NCI-H460 (cell line): ENCODE measurements at regions not wholly inside any gene's neighbourhood (a gene's known extent, or its start where the extent isn't known, plus 50 kb on each side); places are given as distances from the start of the nearest gene placed in this dataset.
"Not testable (repeated sequence)": the region's sequence is repeated elsewhere in the genome, so short reads cannot be mapped to it uniquely, and the experiment has no call there.

Experiments used
- DNase-seq: peaks from one replicate; pipeline ENCODE4 v3.0.0-alpha.2; 2016; ENCODE audit warnings: low read depth; ENCODE audit errors: extremely low read depth

DNA sequence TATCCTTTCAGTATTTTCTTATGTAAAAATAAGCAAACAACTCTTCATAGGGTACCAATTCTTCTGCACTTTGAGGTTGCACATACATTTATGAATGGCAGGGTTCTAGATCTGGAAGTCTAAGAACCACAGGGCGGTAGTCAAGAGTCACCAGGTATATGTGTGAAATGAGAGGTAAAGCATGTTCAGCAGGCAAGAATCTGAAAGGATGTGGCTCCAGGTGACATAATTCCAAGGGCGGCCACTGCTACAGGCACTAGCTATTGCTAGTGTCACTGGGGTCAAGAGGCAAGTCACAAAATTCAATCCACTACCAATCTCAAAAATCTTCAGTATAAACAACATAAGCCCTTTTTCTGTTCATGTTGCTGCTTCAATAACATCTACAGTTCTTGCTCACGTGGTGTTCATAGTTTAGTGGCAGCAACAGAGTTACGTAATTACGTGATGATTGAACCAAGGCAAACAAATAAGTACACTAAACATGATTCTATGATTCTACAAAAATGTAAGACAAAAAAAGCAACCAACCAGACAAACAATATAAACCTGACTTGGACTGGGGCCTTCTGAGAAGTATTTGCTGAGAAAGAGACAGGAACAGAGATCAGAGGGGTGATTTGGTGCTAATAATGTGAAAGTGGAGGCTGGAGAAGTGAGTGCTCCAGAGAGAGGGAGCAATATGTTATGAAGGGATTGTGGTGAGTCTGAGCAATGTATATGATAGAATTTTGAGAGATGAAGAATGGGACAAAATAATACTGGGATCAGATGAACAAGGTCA lies 101.7 kb downstream of the NAA11 start:
- no peak for DNase-seq

- no peak for DNase-seq
Observed at GRCh38 chr4:79217025-79217424, 108.8 kb downstream of the NAA11 start.

DNA sequence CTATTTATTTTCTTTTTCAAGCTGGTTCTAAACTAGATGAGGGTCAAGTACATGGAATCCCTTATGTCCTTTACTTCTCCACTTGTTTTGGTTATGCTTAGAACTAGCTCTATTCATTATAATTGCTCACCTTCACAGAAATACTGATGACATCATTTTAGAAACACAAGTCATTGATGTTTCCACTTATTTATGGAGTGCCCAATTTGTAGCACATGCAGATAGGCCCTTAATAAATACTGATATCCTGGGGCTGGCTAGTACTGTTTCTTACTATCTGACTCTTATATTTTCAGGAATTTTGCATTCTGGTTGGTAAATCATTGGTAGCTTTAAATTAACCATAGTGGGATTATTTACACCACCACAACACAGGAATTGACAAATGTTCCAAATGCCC lies 112.2 kb downstream of the NAA11 start:
- DNase-seq, result no peak

- DNase-seq, result no peak
Observed at GRCh38 chr4:79213010-79213409, 112.9 kb downstream of the NAA11 start.

DNA sequence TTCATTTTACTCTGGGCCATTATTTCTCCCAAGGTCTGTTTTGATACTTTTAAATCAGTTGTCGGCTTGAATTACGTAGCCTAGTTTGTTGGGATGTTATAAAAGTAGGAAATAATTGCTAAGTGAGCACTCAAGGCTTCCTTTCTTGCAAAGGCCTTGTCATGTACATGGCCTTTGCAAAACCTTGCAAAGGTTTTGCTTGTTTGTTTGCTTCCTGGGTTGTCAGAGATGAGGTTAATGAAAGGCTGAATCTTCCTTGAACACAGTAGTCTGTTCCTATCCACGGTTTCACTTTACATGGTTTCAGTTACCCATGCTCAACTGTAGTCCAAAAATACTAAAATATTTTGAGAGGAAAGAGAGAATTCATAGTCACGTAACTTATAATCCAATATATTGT lies 113.5 kb downstream of the NAA11 start:
- no peak for DNase-seq

DNA sequence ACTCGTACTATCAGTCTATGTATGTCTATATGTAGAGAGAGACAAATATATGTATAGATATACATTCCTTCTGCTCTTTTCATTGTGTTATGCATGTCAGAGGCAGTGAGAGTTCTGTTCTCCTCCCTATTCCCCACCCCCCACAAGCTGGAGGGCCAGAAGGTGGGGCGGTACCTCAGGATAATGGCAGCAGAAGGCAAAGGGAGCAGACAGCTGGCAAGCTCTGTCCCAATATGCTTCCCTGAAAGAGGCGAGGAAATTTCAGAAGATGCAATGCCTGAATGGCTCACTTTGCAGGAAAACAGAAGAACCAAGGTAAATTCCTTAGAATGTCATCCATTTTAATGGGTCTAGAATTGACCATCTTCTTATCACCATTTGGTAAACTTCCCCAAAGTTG lies 114.4 kb downstream of the NAA11 start:
- no peak for DNase-seq

DNA sequence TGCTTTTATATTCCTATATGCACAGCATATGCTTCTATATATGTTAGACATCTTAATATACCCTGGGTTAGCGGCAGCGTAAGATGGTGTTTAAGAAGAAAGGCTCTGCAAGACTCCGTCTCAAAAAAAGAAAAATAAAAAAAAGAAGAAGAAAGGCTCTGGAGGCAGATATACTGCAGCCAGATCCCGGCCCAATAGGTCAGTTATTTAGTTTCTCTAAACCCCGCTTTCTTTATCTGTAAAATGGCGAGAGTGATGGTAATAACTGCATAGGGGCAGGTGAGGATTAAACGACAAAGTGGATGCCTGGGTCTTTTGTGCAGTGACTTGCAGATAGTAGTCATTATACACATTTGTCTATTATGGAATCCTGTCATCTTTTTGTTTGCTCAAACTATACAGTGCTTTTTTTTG lies 115.2 kb downstream of the NAA11 start:
- no peak for DNase-seq

DNA sequence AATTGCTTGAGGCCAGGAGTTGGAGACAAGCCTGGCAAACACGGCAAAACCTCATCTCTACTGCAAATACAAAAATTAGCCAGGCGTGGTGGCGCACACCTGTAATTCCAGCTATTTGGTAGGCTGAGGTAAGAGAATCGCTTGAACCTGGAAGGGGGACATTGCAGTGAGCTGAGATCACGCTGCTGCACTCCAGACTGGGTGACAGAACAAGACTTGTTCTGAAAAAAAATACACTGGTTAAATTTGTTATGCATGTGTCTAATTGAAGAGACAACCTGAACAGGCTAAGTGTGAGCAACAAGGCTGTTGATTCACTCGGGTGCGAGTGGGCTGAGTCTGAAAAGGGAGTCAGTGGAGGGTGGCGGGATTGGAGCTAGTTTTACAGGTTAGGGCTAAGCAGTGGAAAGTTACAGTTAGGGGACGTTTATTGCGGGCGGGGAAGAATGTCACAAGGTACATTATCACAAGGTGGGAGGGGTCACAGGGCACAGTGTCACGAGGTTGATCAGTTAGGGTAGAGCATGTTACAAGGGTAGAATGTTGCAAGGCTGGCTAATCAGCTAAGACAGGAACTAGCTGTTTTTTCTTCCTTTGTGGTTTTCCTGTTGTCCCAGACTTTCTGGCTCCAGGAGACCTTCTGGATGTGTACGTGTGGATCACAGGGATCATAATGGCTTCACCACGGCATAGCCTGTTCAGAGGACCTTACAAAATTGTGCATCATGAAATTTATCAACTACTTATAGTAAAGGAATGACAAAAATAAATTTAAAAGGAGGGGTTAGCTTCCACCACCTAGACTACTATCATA lies 115.8 kb downstream of the NAA11 start:
- no peak for DNase-seq

DNA sequence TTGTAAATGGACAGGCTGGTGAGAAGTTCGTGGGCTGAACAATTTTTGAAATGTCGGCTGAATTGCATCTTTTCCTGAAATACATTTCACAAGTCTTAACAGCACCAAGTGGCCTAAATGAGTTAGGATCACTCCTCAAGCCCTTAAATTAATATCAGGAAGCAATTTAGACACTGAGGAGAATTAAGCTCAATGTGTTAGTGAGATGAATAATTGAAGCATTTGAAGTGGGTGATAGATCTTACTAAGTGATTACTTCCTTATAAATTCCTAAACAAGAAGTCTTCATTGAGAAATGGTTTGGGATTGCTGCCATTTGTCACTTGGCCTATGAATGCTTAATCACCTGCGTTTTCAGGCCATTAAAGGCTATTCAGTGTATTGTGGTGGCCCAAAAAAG lies 116.8 kb downstream of the NAA11 start:
- no peak for DNase-seq

GRCh38 chr4:79207281-79207680 lies 118.6 kb downstream of the NAA11 start:
- DNase-seq, result no peak

DNA sequence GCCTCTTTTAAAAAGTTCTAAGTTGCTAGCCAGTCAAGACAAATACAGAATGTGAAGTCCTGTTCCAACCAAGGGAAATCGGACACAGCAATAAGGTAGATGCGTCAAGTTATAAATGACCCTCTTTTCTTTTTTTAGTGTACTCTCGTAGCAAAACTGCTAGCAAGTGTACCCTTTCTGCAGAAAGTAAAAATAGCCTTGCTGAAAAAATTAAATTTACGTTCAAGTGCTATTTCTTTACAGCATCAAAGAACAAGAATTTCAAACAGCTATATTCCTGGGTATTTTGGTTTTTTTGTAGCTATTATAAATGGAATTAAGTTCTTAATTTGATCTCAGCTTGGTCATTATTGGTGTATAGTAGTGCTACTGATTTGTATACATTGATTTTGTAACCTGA lies 119.2 kb downstream of the NAA11 start:
- no peak for DNase-seq

DNA sequence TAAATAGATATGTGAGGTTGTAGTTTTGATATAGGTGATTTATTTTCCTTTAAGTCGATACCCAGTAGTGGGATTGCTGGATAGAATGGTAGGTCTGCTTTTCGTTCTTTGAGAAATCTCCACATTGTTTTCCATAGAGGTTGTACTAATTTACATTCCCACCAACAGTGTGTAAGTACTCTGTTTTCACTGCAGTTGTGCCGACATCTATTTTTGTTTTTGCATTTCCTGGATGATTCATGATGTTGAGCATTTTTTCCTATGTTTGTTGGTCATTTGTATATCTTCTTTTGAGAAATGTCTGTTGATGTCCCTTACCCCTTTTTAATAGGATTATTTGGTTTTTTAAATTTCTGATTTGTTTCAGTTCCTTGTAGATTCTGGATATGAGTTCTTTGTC lies 120.7 kb downstream of the NAA11 start:
- no peak for DNase-seq

- DNase-seq, result no peak
Observed at GRCh38 chr4:79201971-79202370, 123.9 kb downstream of the NAA11 start.

DNA sequence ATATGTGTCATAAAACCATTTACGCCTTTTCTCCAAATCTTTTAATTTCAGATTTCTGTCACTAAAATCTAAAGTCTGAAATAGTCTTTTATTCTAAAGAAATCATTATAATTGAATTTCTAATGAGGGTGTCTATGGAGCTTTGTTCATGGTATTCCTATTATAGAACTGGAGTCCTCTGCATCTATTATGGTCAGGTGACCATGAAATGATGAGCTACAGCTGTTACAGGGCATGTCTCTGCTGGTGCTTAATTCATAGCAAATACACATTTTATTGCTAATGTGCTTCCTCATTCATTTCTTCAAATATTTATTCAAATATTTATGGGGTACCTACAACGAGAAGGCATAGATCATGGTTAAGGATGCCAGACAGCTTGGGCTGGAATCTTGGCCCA lies 126.1 kb downstream of the NAA11 start:
- no peak for DNase-seq

- DNase-seq, result no peak
Observed at GRCh38 chr4:79198951-79199587, 126.8 kb downstream of the NAA11 start.

GRCh38 chr4:79197275-79198009 lies 128.4 kb downstream of the NAA11 start:
- no peak for DNase-seq

DNA sequence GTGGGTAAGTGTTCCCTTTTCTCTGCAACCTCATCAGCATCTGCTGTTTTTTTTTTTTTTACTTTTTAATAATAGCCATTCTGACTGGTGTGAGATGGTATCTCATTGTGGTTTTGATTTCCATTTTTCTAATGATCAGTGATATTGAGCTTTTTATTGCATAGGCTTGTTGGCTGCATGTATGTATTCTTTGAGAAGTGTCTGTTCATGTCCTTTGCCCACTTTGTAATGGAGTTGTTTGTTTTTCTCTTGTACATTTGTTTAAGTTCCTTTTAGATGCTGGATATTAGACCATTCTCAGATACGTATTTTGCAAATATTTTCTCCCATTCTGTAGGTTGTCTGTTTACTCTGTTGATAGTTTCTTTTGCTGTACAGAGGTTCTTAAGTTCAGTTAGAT lies 134.6 kb downstream of the NAA11 start:
- DNase-seq, result not testable (repeated sequence)

- no peak for DNase-seq
Observed at GRCh38 chr4:79185526-79186045, 140.3 kb downstream of the NAA11 start.

- no peak for DNase-seq
Observed at GRCh38 chr4:79184476-79184875, 141.4 kb downstream of the NAA11 start.

GRCh38 chr4:79182209-79182608 lies 143.7 kb downstream of the NAA11 start:
- DNase-seq, result no peak

DNA sequence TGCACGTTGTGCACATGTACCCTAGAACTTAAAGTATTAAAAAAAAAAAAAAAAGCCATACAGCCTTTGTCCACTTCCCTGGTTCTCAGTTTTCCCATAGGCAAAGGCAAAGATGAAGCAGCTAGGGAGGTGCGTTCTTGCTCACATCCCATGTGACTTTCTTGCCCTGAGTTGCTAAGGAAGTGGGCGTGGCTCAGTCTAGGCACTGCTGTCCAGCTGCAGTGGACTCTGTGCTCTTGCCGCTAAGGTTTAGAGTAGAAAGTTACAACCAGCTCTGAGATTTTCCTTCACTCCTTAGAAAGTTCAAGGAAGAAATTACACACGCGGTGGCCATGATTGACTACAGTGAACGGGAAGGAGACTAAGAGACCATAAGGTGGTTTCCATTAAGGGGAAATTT lies 144.7 kb downstream of the NAA11 start:
- DNase-seq, result no peak
